ENCODE measurements at regions not wholly inside any gene's neighbourhood (a gene's known extent, or its start where the extent isn't known, plus 50 kb on each side); places are given as distances from the start of the nearest gene placed in this dataset.
"Not testable (repeated sequence)": the region's sequence is repeated elsewhere in the genome, so short reads cannot be mapped to it uniquely, and the experiment has no call there.

- not testable (repeated sequence) for TF ChIP-seq CTCF (IDR thresholded peaks at IDR 0.05; ENCODE audit: insufficient read depth, low read depth, low read length); EZH2 (IDR thresholded peaks at IDR 0.05; ENCODE audit: insufficient read depth, low read length)
Observed at GRCh38 chr13:46490713-46491112, 62.3 kb upstream of the LRCH1 start.
